A549 (cell line): ENCODE measurements at regions not wholly inside any gene's neighbourhood (a gene's known extent, or its start where the extent isn't known, plus 50 kb on each side); places are given as distances from the start of the nearest gene placed in this dataset.

Experiments used
- ATAC-seq, 2 experiments: fragments of 200-7000 bp in 1 of 2; fragments of >200 bp in 1 of 2; cut with Nextera tagmentation in 1 of 2; cut with Tn5 transposase in 1 of 2; 3 replicates each; pipeline versions ENCODE4 v1.8.0 to v1.9.1; 2018 to 2020; ENCODE audit warnings: mild to moderate bottlenecking in 1 of 2, moderate library complexity in 1 of 2
- CTCF ChIA-PET: fragments of 300-600 bp; sonication (Branson Sonifier 250); formaldehyde crosslinking; extraction: SDS; loops from one replicate; lab custom pipeline; 2021; ENCODE audit warnings: antibody characterized with exemption, inconsistent platforms; lab: Yijun Ruan, JAX
- POLR2A ChIA-PET: fragments of 350-600 bp; formaldehyde crosslinking; extraction: SDS; loops from one replicate; lab custom pipeline; 2021; ENCODE audit warnings: antibody characterized with exemption, inconsistent platforms; lab: Yijun Ruan, JAX
- DNase-seq, 2 experiments: peaks; one replicate each; pipeline versions ENCODE4 v3.0.0 to v3.0.0-alpha.2; 2011 to 2016; ENCODE audit warnings: low read depth in 1 of 2, low spot score in 1 of 2
- FAIRE-seq: peaks from 2 replicates; lab custom pipeline; 2011; peaks lifted over from hg19 to GRCh38; lab: Jason Lieb, UNC
- H3K27ac ChIP-seq, 2 experiments: fragments of >200 bp; sonication (Bioruptor Twin); formaldehyde crosslinking; 3 replicates each; pipeline ENCODE4 v1.5.1; 2016 to 2017
- H3K4me1 ChIP-seq: fragments of >200 bp; sonication (Bioruptor Twin); formaldehyde crosslinking; 3 replicates; pipeline ENCODE4 v1.6.1; 2016
- H3K4me2 ChIP-seq: fragments of >200 bp; sonication (Bioruptor Twin); formaldehyde crosslinking; 3 replicates; pipeline ENCODE4 v1.6.1; 2016
- H3K4me3 ChIP-seq: fragments of >200 bp; sonication (Bioruptor Twin); formaldehyde crosslinking; 3 replicates; pipeline ENCODE4 v1.5.1; 2016
- H3K9me3 ChIP-seq: fragments of >200 bp; sonication (Bioruptor Twin); formaldehyde crosslinking; 3 replicates; pipeline ENCODE4 v1.6.1; 2016
- CEBPB ChIP-seq, 2 experiments: fragments of >200 bp in 1 of 2; sonication (Bioruptor Twin) in 1 of 2; formaldehyde crosslinking in 1 of 2; IDR thresholded peaks; 2 replicates each; pipeline ENCODE4 v1.6.1; 2012 to 2016
- CHD2 ChIP-seq: fragments of 150-350 bp; IDR thresholded peaks from 2 replicates; pipeline ENCODE4 v1.6.1; 2014; ENCODE audit warnings: low read length; ENCODE audit not compliant: partially characterized antibody
- EHMT2 ChIP-seq: fragments of 200-600 bp; sonication (generic); IDR thresholded peaks from 2 replicates; pipeline ENCODE4 v1.6.1; 2016; ENCODE audit warnings: antibody characterized with exemption, low read depth, mild to moderate bottlenecking, moderate library complexity
- FOSL2 ChIP-seq, 2 experiments: fragments of 450-650 bp in 1 of 2; fragments of >200 bp in 1 of 2; sonication (Bioruptor Twin) in 1 of 2; formaldehyde crosslinking; IDR thresholded peaks; 2 replicates each; pipeline versions ENCODE4 v1.5.0 to v1.6.1; 2016 to 2020; ENCODE audit warnings: mild to moderate bottlenecking in 1 of 2, moderate library complexity in 1 of 2
- FOXS1 ChIP-seq: fragments of 250-450 bp; sonication (Bioruptor Pico); IDR thresholded peaks from 2 replicates; pipeline ENCODE4 v1.5.0; 2020; ENCODE audit warnings: mild to moderate bottlenecking, moderate library complexity
- HOXB13 ChIP-seq: fragments of 250-450 bp; sonication (Bioruptor Pico); IDR thresholded peaks from 2 replicates; pipeline ENCODE4 v1.5.0; 2020; ENCODE audit warnings: low read depth, mild to moderate bottlenecking, moderate library complexity
- JUNB ChIP-seq: fragments of >200 bp; sonication (Bioruptor Twin); formaldehyde crosslinking; IDR thresholded peaks from 2 replicates; pipeline ENCODE4 v1.6.1; 2016
- MAFK ChIP-seq: fragments of 450-650 bp; IDR thresholded peaks from 2 replicates; pipeline ENCODE4 v1.6.1; 2014; ENCODE audit not compliant: partially characterized antibody
- NPAS2 ChIP-seq: fragments of 250-450 bp; sonication (Bioruptor Pico); IDR thresholded peaks from 2 replicates; pipeline ENCODE4 v1.8.0; 2022; ENCODE audit warnings: mild to moderate bottlenecking, moderate library complexity, borderline replicate concordance
- NR3C1 ChIP-seq: fragments of >200 bp; sonication (Bioruptor Twin); formaldehyde crosslinking; IDR thresholded peaks from 3 replicates; pipeline ENCODE4 v1.6.1; 2017
- POLR2A ChIP-seq: IDR thresholded peaks from 2 replicates; pipeline ENCODE4 v1.6.1; 2012; ENCODE audit warnings: mild to moderate bottlenecking, low read length
- RAD21 ChIP-seq, 2 experiments: fragments of >200 bp in 1 of 2; sonication (Bioruptor Twin) in 1 of 2; formaldehyde crosslinking in 1 of 2; IDR thresholded peaks in 1 of 2; conservative IDR thresholded peaks in 1 of 2; 2 replicates in 1 of 2; 3 replicates in 1 of 2; pipeline ENCODE4 v1.6.1; 2012 to 2018; ENCODE audit warnings: inconsistent platforms in 1 of 2
- RCOR1 ChIP-seq: fragments of 150-350 bp; IDR thresholded peaks from 2 replicates; pipeline ENCODE4 v1.6.1; 2014; ENCODE audit warnings: antibody characterized with exemption, low read length, low read depth
- SREBF2 ChIP-seq: fragments of 450-650 bp; IDR thresholded peaks from 2 replicates; pipeline ENCODE4 v1.6.1; 2014; ENCODE audit warnings: mild to moderate bottlenecking, moderate library complexity
- TFCP2L1 ChIP-seq: fragments of 250-450 bp; sonication (Bioruptor Pico); IDR thresholded peaks from 2 replicates; pipeline ENCODE4 v1.5.0; 2021; ENCODE audit warnings: mild to moderate bottlenecking
- ZC3H11A ChIP-seq: fragments of 450-650 bp; IDR thresholded peaks from 2 replicates; pipeline ENCODE4 v1.6.1; 2014; ENCODE audit warnings: antibody characterized with exemption, mild to moderate bottlenecking
- ZNF302 ChIP-seq: fragments of 250-450 bp; sonication (Bioruptor Pico); IDR thresholded peaks from 2 replicates; pipeline ENCODE4 v1.9.0; 2021; ENCODE audit warnings: inconsistent platforms, mild to moderate bottlenecking, moderate library complexity
- WGBS: methylation state at CpG from one replicate; pipeline ENCODE4 v1.1.6; 2017; ENCODE audit errors: missing lambda C conversion rate; 5-methylcytosine and 5-hydroxymethylcytosine counted together
- TF ChIP-seq, protein P1 (sequence below): IDR thresholded peaks from 2 replicates; pipeline ENCODE4 v1.6.1; 2012; ENCODE audit warnings: low read depth, borderline replicate concordance
- TF ChIP-seq, protein P2 (sequence below): fragments of >200 bp; sonication (Bioruptor Twin); formaldehyde crosslinking; IDR thresholded peaks from 2 replicates; pipeline ENCODE4 v1.6.1; 2016
- TF ChIP-seq, protein P3 (sequence below): fragments of 250-450 bp; sonication (Bioruptor Pico); IDR thresholded peaks from 2 replicates; pipeline ENCODE4 v1.5.0; 2021; ENCODE audit warnings: mild to moderate bottlenecking, moderate library complexity, borderline replicate concordance
- TF ChIP-seq, protein P4 (sequence below): fragments of 450-650 bp; IDR thresholded peaks from 2 replicates; pipeline ENCODE4 v1.6.1; 2014; ENCODE audit warnings: antibody characterized with exemption
- TF ChIP-seq, protein P5 (sequence below): IDR thresholded peaks from 2 replicates; pipeline ENCODE4 v1.6.1; 2012

DNA sequence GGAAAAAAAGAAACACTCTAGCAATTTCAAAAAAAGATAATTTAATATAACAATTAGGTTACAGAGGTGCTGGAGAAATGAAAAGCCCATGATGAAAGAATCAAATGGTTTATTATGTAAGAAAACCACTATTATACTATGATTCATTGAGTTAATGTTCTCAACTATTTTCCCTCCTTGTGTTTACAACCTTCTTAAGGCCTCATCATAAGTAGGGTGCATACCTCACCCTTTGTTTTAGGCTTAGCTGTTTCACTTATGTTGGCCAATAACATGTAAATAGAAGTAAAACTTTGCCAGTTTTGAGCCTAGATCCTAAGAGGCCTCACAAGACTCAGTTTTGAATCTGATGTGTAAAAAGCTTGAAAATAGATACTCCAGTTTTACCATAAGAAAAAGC is 418.3 kb upstream of the DDX18 start:
- CTCF ChIA-PET: no interaction called here

DNA sequence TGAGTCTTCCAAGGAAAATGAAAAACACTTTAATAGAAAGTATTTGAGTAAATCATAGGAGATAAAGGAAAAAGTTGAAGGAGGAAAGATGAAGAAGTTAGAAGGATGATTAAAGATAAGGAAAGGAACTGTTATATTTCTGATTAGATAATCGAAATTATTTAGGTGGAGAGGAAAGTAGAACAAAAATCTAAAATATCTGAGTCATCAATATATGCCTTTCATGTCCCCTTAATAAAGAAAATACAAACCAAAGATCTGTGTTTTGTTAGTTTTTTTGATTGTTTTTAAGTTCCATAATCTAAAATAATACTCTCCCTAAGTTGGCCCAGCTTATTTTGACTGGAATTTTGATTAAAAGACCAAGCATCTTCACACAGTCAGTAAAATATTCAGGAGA is 412.9 kb upstream of the DDX18 start:
- FAIRE-seq (no peak), ATAC-seq (no peak)
- POLR2A ChIA-PET: no interaction called here

More for the DNA sequence above, 418.3 kb upstream of the DDX18 start:
- Histone ChIP-seq H3K4me3 (no peak overlapping the region), H3K9me3 (no peaks in the 10 kb centered on the region), H3K4me1 (no peaks in the 10 kb centered on the region), H3K4me2 (no peak overlapping the region), H3K27ac (no peak overlapping the region)
- TF ChIP-seq FOSL2 (IDR thresholded peaks at IDR 0.05) (no peak), FOSL2 (CRISPR knock-in tag; IDR thresholded peaks at IDR 0.05) (no peak), POLR2A (no peak), NR3C1 (no peak), NPAS2 (no peak), FOXS1 (CRISPR knock-in tag) (no peak), RAD21 (conservative IDR thresholded peaks at IDR 0.05 in 1 of 2, IDR thresholded peaks at IDR 0.05 in 1 of 2) (no peak), EHMT2 (no peak), CEBPB (IDR thresholded peaks at IDR 0.05) (no peak), TFCP2L1 (CRISPR knock-in tag) (no peak), ZNF302 (no peak), ZC3H11A (no peak)
- TF ChIP-seq, protein P1, sequence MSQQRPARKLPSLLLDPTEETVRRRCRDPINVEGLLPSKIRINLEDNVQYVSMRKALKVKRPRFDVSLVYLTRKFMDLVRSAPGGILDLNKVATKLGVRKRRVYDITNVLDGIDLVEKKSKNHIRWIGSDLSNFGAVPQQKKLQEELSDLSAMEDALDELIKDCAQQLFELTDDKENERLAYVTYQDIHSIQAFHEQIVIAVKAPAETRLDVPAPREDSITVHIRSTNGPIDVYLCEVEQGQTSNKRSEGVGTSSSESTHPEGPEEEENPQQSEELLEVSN: no peak
- TF ChIP-seq, protein P2, sequence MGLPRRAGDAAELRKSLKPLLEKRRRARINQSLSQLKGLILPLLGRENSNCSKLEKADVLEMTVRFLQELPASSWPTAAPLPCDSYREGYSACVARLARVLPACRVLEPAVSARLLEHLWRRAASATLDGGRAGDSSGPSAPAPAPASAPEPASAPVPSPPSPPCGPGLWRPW: no peak
- TF ChIP-seq, protein P3, sequence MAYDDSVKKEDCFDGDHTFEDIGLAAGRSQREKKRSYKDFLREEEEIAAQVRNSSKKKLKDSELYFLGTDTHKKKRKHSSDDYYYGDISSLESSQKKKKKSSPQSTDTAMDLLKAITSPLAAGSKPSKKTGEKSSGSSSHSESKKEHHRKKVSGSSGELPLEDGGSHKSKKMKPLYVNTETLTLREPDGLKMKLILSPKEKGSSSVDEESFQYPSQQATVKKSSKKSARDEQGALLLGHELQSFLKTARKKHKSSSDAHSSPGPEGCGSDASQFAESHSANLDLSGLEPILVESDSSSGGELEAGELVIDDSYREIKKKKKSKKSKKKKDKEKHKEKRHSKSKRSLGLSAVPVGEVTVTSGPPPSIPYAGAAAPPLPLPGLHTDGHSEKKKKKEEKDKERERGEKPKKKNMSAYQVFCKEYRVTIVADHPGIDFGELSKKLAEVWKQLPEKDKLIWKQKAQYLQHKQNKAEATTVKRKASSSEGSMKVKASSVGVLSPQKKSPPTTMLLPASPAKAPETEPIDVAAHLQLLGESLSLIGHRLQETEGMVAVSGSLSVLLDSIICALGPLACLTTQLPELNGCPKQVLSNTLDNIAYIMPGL (CRISPR knock-in tag): no peak
- ATAC-seq: no peak
- POLR2A ChIA-PET: no interaction called here
- no peak for FAIRE-seq
- DNase-seq: no peak

DNA sequence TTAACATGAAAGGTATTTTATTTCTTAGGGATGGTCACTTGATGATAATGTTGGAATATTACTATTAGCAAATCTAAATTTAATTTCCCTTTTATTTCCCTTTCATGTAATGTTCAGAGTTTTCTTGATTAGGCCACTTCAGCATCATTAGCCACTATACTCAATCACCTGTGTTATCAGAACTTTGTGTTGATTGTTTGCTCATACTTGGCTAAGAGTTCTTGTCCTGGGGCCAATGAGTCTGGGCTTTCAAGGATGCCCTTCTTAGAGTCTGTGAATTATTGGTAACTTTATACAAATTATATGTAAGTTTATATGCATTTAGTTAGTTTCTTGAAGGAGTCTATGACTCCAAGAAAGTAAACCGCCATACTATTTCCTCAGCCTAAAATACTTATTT is 408.0 kb upstream of the DDX18 start:
- H3K4me1 ChIP-seq: no peaks in the 10 kb centered on the region
- DNase-seq: no peak
- TF ChIP-seq POLR2A (no peak), HOXB13 (CRISPR knock-in tag) (no peak), CHD2 (no peak), SREBF2 (no peak), JUNB (no peak), RCOR1 (no peak), RAD21 (conservative IDR thresholded peaks at IDR 0.05 in 1 of 2, IDR thresholded peaks at IDR 0.05 in 1 of 2) (no peak), ZC3H11A (no peak), EHMT2 (no peak)
- TF ChIP-seq, protein P4, sequence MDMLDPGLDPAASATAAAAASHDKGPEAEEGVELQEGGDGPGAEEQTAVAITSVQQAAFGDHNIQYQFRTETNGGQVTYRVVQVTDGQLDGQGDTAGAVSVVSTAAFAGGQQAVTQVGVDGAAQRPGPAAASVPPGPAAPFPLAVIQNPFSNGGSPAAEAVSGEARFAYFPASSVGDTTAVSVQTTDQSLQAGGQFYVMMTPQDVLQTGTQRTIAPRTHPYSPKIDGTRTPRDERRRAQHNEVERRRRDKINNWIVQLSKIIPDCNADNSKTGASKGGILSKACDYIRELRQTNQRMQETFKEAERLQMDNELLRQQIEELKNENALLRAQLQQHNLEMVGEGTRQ: no peak
- TF ChIP-seq, protein P5, sequence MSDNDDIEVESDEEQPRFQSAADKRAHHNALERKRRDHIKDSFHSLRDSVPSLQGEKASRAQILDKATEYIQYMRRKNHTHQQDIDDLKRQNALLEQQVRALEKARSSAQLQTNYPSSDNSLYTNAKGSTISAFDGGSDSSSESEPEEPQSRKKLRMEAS: no peak
- TF ChIP-seq, protein P1: no peak
- TF ChIP-seq, all 56 proteins: peak for 0
- FAIRE-seq: no peak
- Histone ChIP-seq H3K4me3 (no peak overlapping the region), H3K27ac (no peak overlapping the region), H3K4me2 (no peak overlapping the region), H3K9me3 (no peaks in the 10 kb centered on the region)
- no peak for ATAC-seq
- POLR2A ChIA-PET: no interaction called here
- CTCF ChIA-PET: no interaction called here
- 8% methylated on average over 1 of the region's 1 CpG for WGBS

More for the DNA sequence above, 412.9 kb upstream of the DDX18 start:
- no peak overlapping the region for H3K4me3 ChIP-seq
- DNase-seq: no peak
- TF ChIP-seq NR3C1: no peak
- peak; percentile 35 for TF ChIP-seq MAFK
- no peak overlapping the region for H3K4me2 ChIP-seq
- CTCF ChIA-PET: no interaction called here
- H3K9me3 ChIP-seq: no peaks in the 10 kb centered on the region
- WGBS: 5% methylated on average over 1 of the region's 1 CpG
- H3K27ac ChIP-seq: no peak overlapping the region
- H3K4me1 ChIP-seq: no peaks in the 10 kb centered on the region
